ENCODE measurements at regions not wholly inside any gene's neighbourhood (a gene's known extent, or its start where the extent isn't known, plus 50 kb on each side); places are given as distances from the start of the nearest gene placed in this dataset.

GRCh38 chr15:70493787-70494516 is 269.4 kb downstream of the UACA start:
- in situ Hi-C loops (cut with MboI) (loop anchor here (25.0 kb wide), 1 partner anchor 757 kb away; no protein-coding TSS in a partner anchor), intact Hi-C loops (cut with micrococcal nuclease) (no loop called here)
- Histone ChIP-seq H3K79me2 (ENCODE audit: control insufficient read depth, insufficient read depth, low read length) (no peaks in the 10 kb centered on the region), H2AFZ (ENCODE audit: low read depth, low read length) (no peak overlapping the region), H3K9me1 (ENCODE audit: control insufficient read depth, insufficient read depth, low read length) (no peaks in the 10 kb centered on the region), H3K4me2 (ENCODE audit: insufficient read depth, low read length) (no peak overlapping the region), H3K9ac (ENCODE audit: insufficient read depth in 1 of 2, low read depth in 2 of 2, low read length in 2 of 2) (no peak overlapping the region), H3K27me3 (ENCODE audit: control insufficient read depth in 2 of 2, insufficient read depth in 2 of 2, low read length in 2 of 2) (peaks cover 13 to 66% of the 10 kb centered on the region in 2 experiments; a peak in 4 of 5 replicates), H4K20me1 (replicated peaks; ENCODE audit: control insufficient read depth, insufficient read depth, low read length) (peaks cover 14% of the 10 kb centered on the region), H3K4me1 (replicated peaks in 1 of 2; ENCODE audit: control insufficient read depth in 2 of 2, insufficient read depth in 2 of 2, low read length in 2 of 2) (peaks cover 0 to 5% of the 10 kb centered on the region in 2 experiments; a peak in 3 of 5 replicates), H3K27ac (ENCODE audit: extremely low read depth, low read depth, low read length) (no peak overlapping the region), H3K9me3 (replicated peaks; ENCODE audit: control insufficient read depth, insufficient read depth, low read depth, low read length) (no peaks in the 10 kb centered on the region), H3K36me3 (ENCODE audit: control insufficient read depth, insufficient read depth, low read length) (no peaks in the 10 kb centered on the region), H3K4me3 (no peak overlapping the region)
- CTCF ChIA-PET (ENCODE audit: low intra/inter-chr PET ratio): no interaction called here
- POLR2A ChIA-PET: no interaction called here
- DNase-seq (ENCODE audit: extremely low read depth in 1 of 4, low spot score in 3 of 4) (no peak), FAIRE-seq (no peak), ATAC-seq (no peak)
- BruUV-seq (replicated peaks): no TSS peak
- 5% methylated on average over 13 of the region's 13 CpGs for WGBS (ENCODE audit: insufficient coverage, low coverage, missing lambda C conversion rate)
- no peak for TF ChIP-seq JUND (IDR thresholded peaks at IDR 0.05; ENCODE audit: borderline replicate concordance, low read depth, low read length)
- 0 out of 3 replicates have a peak, but pooled peaks have one; percentile 41 for TF ChIP-seq JUND (tag; IDR thresholded peaks at IDR 0.05; ENCODE audit: borderline replicate concordance, low read depth, low read length)
- peak; percentile 71 for TF ChIP-seq ATF3 (IDR thresholded peaks at IDR 0.05)
- no peak for TF ChIP-seq ATF3 (CRISPR knock-in tag; conservative IDR thresholded peaks at IDR 0.05)
- TF ChIP-seq MEIS2 (IDR thresholded peaks at IDR 0.05; ENCODE audit: partially characterized antibody): peak; percentile 44
- TF ChIP-seq PBX2 (CRISPR knock-in tag; IDR thresholded peaks at IDR 0.05; ENCODE audit: low read depth): no peak
- TF ChIP-seq PBX2 (tag; conservative IDR thresholded peaks at IDR 0.05; ENCODE audit: low read depth): peak; percentile 35; the same call in 1 of the 2 replicates
- TF ChIP-seq MXD1 (CRISPR knock-in tag; IDR thresholded peaks at IDR 0.05; ENCODE audit: borderline replicate concordance, poor library complexity, severe bottlenecking): no peak
